SH-SY5Y (cell line): ENCODE measurements at regions not wholly inside any gene's neighbourhood (a gene's known extent, or its start where the extent isn't known, plus 50 kb on each side); places are given as distances from the start of the nearest gene placed in this dataset.

Experiments used
- GATA2 ChIP-seq: IDR thresholded peaks from 2 replicates; pipeline ENCODE4 v1.6.1; 2011; ENCODE audit warnings: mild to moderate bottlenecking, low read depth, low read length
- GATA3 ChIP-seq: IDR thresholded peaks from 2 replicates; pipeline ENCODE4 v1.6.1; 2011; ENCODE audit warnings: low read depth, mild to moderate bottlenecking, low read length, moderate library complexity

GRCh38 chr4:58286335-58286734, 1176.2 kb upstream of the IGFBP7 start:
- TF ChIP-seq GATA2 (no peak), GATA3 (no peak)
